GM12878 (cell line): ENCODE measurements at regions not wholly inside any gene's neighbourhood (a gene's known extent, or its start where the extent isn't known, plus 50 kb on each side); places are given as distances from the start of the nearest gene placed in this dataset.

Experiments used
- ATAC-seq: fragments of 200-7000 bp; cut with Tn5 transposase; 3 replicates; pipeline ENCODE4 v1.9.1; 2020; ENCODE audit warnings: mild to moderate bottlenecking, moderate library complexity
- BruUV-seq: library from RNA; stranded (reverse); fragments of 400-500 nt; replicated peaks from 2 replicates; lab custom pipeline; 2021; lab: Mats Ljungman, UMichigan
- CTCF ChIA-PET: fragments of 300-600 bp; sonication (Branson Sonifier 250); formaldehyde crosslinking; extraction: SDS; loops from one replicate; lab custom pipeline; 2021; ENCODE audit warnings: inconsistent platforms; lab: Yijun Ruan, JAX
- POLR2A ChIA-PET: fragments of 350-600 bp; formaldehyde crosslinking; extraction: SDS; loops from one replicate; lab custom pipeline; 2021; ENCODE audit warnings: inconsistent platforms; lab: Charles Lee
- RAD21 ChIA-PET: fragments of 300-600 bp; sonication (Branson Sonifier 250); formaldehyde crosslinking; loops from one replicate; lab custom pipeline; 2023; ENCODE audit warnings: antibody characterized with exemption; ENCODE audit not compliant: unreplicated experiment; lab: Charles Lee
- SMC1A ChIA-PET: fragments of 300-600 bp; sonication (Branson Sonifier 250); formaldehyde crosslinking; loops from one replicate; lab custom pipeline; 2023; ENCODE audit not compliant: unreplicated experiment, uncharacterized antibody; lab: Charles Lee
- DNase-seq: peaks from one replicate; pipeline ENCODE4 v3.0.0-alpha.2; 2011; ENCODE audit warnings: low read depth, low spot score
- FAIRE-seq: peaks from 3 replicates; lab custom pipeline; 2011; peaks lifted over from hg19 to GRCh38; lab: Jason Lieb, UNC
- H2AFZ ChIP-seq: 2 replicates; pipeline ENCODE4 v1.6.0; 2011; ENCODE audit warnings: low read depth, low read length, control low read depth; ENCODE audit not compliant: control insufficient read depth
- H3K27ac ChIP-seq: 2 replicates; pipeline ENCODE4 v1.5.1; 2011; ENCODE audit warnings: control low read depth; ENCODE audit not compliant: control insufficient read depth, insufficient read depth
- H3K27me3 ChIP-seq, 2 experiments: replicated peaks in 1 of 2; 2 replicates each; pipeline versions ENCODE4 v1.6.0 to v1.6.1; 2011; ENCODE audit warnings: low read length in 1 of 2; ENCODE audit not compliant: control insufficient read depth in 2 of 2, insufficient read depth in 2 of 2
- H3K36me3 ChIP-seq, 2 experiments: 2 replicates each; pipeline ENCODE4 v1.5.1; 2011; ENCODE audit warnings: low read length in 1 of 2; ENCODE audit not compliant: control insufficient read depth in 2 of 2, insufficient read depth in 2 of 2
- H3K4me1 ChIP-seq: 2 replicates; pipeline ENCODE4 v1.6.1; 2011; ENCODE audit warnings: mild to moderate bottlenecking, low read length, moderate library complexity, mixed read lengths; ENCODE audit not compliant: control insufficient read depth, insufficient read depth
- H3K4me2 ChIP-seq: 2 replicates; pipeline ENCODE4 v1.6.0; 2011; ENCODE audit warnings: control low read depth; ENCODE audit not compliant: control insufficient read depth, insufficient read depth
- H3K4me3 ChIP-seq: fragments of 200-600 bp; sonication (generic); 2 replicates; pipeline ENCODE4 v1.5.1; 2016
- H3K79me2 ChIP-seq: 2 replicates; pipeline ENCODE4 v1.6.0; 2011; ENCODE audit warnings: low read length; ENCODE audit not compliant: control insufficient read depth, insufficient read depth
- H3K9ac ChIP-seq: 2 replicates; pipeline ENCODE4 v1.8.0; 2011; ENCODE audit warnings: low read length, control low read depth, mixed read lengths; ENCODE audit not compliant: control insufficient read depth, insufficient read depth
- H3K9me3 ChIP-seq: replicated peaks from 3 replicates; pipeline ENCODE4 v1.5.1; 2011; ENCODE audit warnings: mild to moderate bottlenecking, low read length; ENCODE audit not compliant: control insufficient read depth, insufficient read depth
- H4K20me1 ChIP-seq: 2 replicates; pipeline ENCODE4 v1.6.0; 2011; ENCODE audit not compliant: control insufficient read depth, insufficient read depth
- NR2C1 ChIP-seq: fragments of 450-650 bp; IDR thresholded peaks from 2 replicates; pipeline ENCODE4 v1.6.1; 2017; ENCODE audit warnings: antibody characterized with exemption, mild to moderate bottlenecking, moderate library complexity
- RB1 ChIP-seq: fragments of 450-650 bp; formaldehyde crosslinking; IDR thresholded peaks from 2 replicates; pipeline ENCODE4 v1.6.1; 2017; ENCODE audit warnings: mild to moderate bottlenecking, borderline replicate concordance
- SPI1 ChIP-seq: IDR thresholded peaks from 2 replicates; pipeline ENCODE4 v1.6.1; 2011; ENCODE audit warnings: low read depth, mild to moderate bottlenecking, low read length, moderate library complexity, borderline replicate concordance; ENCODE audit not compliant: insufficient read depth
- TARDBP ChIP-seq: IDR thresholded peaks from 2 replicates; pipeline ENCODE4 v1.6.1; 2016; ENCODE audit warnings: borderline replicate concordance
- TBL1XR1 ChIP-seq: IDR thresholded peaks from 2 replicates; pipeline ENCODE4 v1.6.1; 2012; ENCODE audit warnings: low read depth, low read length, improper control_type of control experiment
- WGBS: methylation state at CpG from one replicate; pipeline ENCODE4 v1.1.6; 2016; ENCODE audit warnings: low lambda C conversion rate; ENCODE audit not compliant: insufficient replicate concordance, insufficient coverage; ENCODE audit errors: missing lambda C conversion rate; 5-methylcytosine and 5-hydroxymethylcytosine counted together
- in situ Hi-C: fragments of 300-500 bp; cut with MboI; formaldehyde crosslinking; loops from 9 replicates; pipeline ENCODE4 v1.14.3; 2018; ENCODE audit warnings: mixed read lengths
- intact Hi-C: fragments of 100-400 bp; cut with micrococcal nuclease; formaldehyde crosslinking; loops from one replicate; pipeline ENCODE4 v1.14.2; 2022; ENCODE audit not compliant: unreplicated experiment
- TF ChIP-seq, protein P1 (sequence below): fragments of 450-650 bp; IDR thresholded peaks from 2 replicates; pipeline ENCODE4 v1.6.1; 2017; ENCODE audit warnings: borderline replicate concordance

DNA sequence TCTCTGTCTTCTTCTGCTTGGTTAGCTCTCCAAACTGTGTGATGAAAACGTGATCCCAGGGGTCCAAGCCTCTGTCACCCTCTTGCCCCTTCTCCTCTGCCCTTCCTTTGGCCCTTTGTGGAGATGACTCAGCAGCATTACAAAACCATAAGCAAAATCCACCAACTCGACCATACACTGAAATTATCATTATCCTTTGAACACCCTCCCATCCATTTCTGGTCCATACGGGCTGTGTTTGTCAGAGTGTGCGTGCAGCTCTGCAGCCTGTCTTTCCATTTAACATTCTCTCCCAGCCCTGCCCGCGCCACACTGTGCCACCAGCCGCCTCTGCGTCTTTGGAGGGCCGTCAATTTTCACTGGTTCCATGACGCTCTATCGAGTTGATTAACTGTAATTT is 69.2 kb downstream of the SLC25A47 start (continued):
- TF ChIP-seq RB1 (no peak), TARDBP (no peak), TBL1XR1 (no peak), NR2C1 (no peak)
- TF ChIP-seq, protein P1, sequence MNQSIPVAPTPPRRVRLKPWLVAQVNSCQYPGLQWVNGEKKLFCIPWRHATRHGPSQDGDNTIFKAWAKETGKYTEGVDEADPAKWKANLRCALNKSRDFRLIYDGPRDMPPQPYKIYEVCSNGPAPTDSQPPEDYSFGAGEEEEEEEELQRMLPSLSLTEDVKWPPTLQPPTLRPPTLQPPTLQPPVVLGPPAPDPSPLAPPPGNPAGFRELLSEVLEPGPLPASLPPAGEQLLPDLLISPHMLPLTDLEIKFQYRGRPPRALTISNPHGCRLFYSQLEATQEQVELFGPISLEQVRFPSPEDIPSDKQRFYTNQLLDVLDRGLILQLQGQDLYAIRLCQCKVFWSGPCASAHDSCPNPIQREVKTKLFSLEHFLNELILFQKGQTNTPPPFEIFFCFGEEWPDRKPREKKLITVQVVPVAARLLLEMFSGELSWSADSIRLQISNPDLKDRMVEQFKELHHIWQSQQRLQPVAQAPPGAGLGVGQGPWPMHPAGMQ: no peak
- TF ChIP-seq, all 136 proteins: peak for 0

DNA sequence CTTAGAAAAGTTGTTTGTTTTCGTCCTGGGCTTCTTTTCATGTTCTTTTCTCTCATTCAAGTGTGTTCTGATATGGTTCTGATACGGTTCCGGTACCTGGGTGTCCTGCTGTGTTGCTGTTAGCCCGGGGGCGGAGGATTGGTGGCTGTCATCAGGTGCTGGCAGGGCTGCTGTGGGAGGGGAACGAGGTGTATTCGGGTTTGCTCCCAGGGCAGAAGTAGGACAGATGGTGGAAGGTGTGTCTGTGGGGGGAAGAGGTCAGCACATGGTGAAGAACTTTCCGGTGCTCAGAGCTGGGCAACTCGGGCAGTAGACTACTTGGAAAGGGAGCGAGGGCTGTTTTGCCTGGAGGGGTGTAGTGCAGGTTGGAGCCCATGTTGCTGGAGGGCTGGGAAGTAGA is 70.2 kb downstream of the SLC25A47 start:
- DNase-seq: no peak
- ChIA-PET RAD21 (no interaction called here), CTCF (no interaction called here), POLR2A (no interaction called here), SMC1A (no interaction called here)
- Histone ChIP-seq H3K9me3 (no peaks in the 10 kb centered on the region; the same call in 2 of the 3 replicates), H3K4me2 (peak overlapping the region; percentile 53), H3K9ac (no peak overlapping the region), H3K4me3 (no peak overlapping the region), H3K27me3 (no peaks in the 10 kb centered on the region), H3K27ac (no peak overlapping the region), H3K79me2 (no peaks in the 10 kb centered on the region), H3K36me3 (no peaks in the 10 kb centered on the region), H4K20me1 (no peaks in the 10 kb centered on the region), H3K4me1 (peaks cover 2% of the 10 kb centered on the region; the same call in 1 of the 2 replicates), H2AFZ (no peak overlapping the region)
- ATAC-seq: no peak
- TF ChIP-seq SPI1: no peak
- FAIRE-seq: no peak
- in situ Hi-C loops: no loop called here
- intact Hi-C loops: no loop called here
- no TSS peak for BruUV-seq
- WGBS: 77% methylated on average over 10 of the region's 10 CpGs
